ENCODE measurements at regions not wholly inside any gene's neighbourhood (a gene's known extent, or its start where the extent isn't known, plus 50 kb on each side); places are given as distances from the start of the nearest gene placed in this dataset.

GRCh38 chr1:233794863-233795262 lies 109.6 kb upstream of the SLC35F3 start:
- H3K4me1 Mint-ChIP-seq (ENCODE audit: low read depth, unreplicated experiment): no peaks in the 10 kb centered on the region
- H3K27me3 Mint-ChIP-seq (ENCODE audit: low read depth, unreplicated experiment): no peaks in the 10 kb centered on the region
- Histone ChIP-seq H3K4me3 (ENCODE audit: insufficient read depth, low read depth, low read length) (no peak overlapping the region), H3K9me3 (ENCODE audit: insufficient read depth, low read depth, low read length) (no peaks in the 10 kb centered on the region), H3K36me3 (ENCODE audit: insufficient read depth, low read length) (no peaks in the 10 kb centered on the region), H3K27ac (ENCODE audit: low read depth, low read length) (no peak overlapping the region), H3K4me1 (ENCODE audit: insufficient read depth, low read length) (no peaks in the 10 kb centered on the region), H3K4me2 (ENCODE audit: low read length) (no peak overlapping the region), H3K9ac (ENCODE audit: low read length) (no peak overlapping the region), H3K79me2 (ENCODE audit: insufficient read depth, low read length) (no peaks in the 10 kb centered on the region), H3K27me3 (ENCODE audit: insufficient read depth, low read length) (no peaks in the 10 kb centered on the region), H2AFZ (ENCODE audit: low read depth, low read length) (no peak overlapping the region), H4K20me1 (ENCODE audit: insufficient read depth, low read length) (no peaks in the 10 kb centered on the region)
- no peak for DNase-seq (ENCODE audit: low read depth)
- no peak overlapping the region for H3K4me3 Mint-ChIP-seq (ENCODE audit: unreplicated experiment)
- no peak overlapping the region for H3K27ac Mint-ChIP-seq (ENCODE audit: unreplicated experiment)
- H3K9me3 Mint-ChIP-seq (ENCODE audit: unreplicated experiment): peaks cover 7% of the 10 kb centered on the region
- FAIRE-seq: no peak
- TF ChIP-seq CTCF (IDR thresholded peaks at IDR 0.05; ENCODE audit: insufficient read depth, low read depth, low read length): no peak
- H3K36me3 Mint-ChIP-seq (ENCODE audit: low read depth, unreplicated experiment): peaks cover 2% of the 10 kb centered on the region

GRCh38 chr1:233796146-233796783 lies 108.2 kb upstream of the SLC35F3 start:
- H3K9me3 ChIP-seq (ENCODE audit: insufficient read depth, low read depth, low read length): no peaks in the 10 kb centered on the region
- no peaks in the 10 kb centered on the region for H3K4me1 ChIP-seq (ENCODE audit: insufficient read depth, low read length)
- Mint-ChIP-seq H3K4me3 (ENCODE audit: unreplicated experiment) (no peak overlapping the region), H3K27ac (ENCODE audit: unreplicated experiment) (no peak overlapping the region), H3K36me3 (ENCODE audit: low read depth, unreplicated experiment) (peaks cover 2% of the 10 kb centered on the region), H3K27me3 (ENCODE audit: low read depth, unreplicated experiment) (no peaks in the 10 kb centered on the region), H3K4me1 (ENCODE audit: low read depth, unreplicated experiment) (no peaks in the 10 kb centered on the region), H3K9me3 (ENCODE audit: unreplicated experiment) (peaks cover 7% of the 10 kb centered on the region)
- no peak for FAIRE-seq
- H3K27me3 ChIP-seq (ENCODE audit: insufficient read depth, low read length): no peaks in the 10 kb centered on the region
- no peak overlapping the region for H3K4me2 ChIP-seq (ENCODE audit: low read length)
- H3K4me3 ChIP-seq (ENCODE audit: insufficient read depth, low read depth, low read length): no peak overlapping the region
- no peak overlapping the region for H2AFZ ChIP-seq (ENCODE audit: low read depth, low read length)
- H3K36me3 ChIP-seq (ENCODE audit: insufficient read depth, low read length): no peaks in the 10 kb centered on the region
- DNase-seq (ENCODE audit: low read depth): no peak
- H4K20me1 ChIP-seq (ENCODE audit: insufficient read depth, low read length): no peaks in the 10 kb centered on the region
- TF ChIP-seq EZH2 (IDR thresholded peaks at IDR 0.05; ENCODE audit: insufficient read depth, low read length) (no peak), CTCF (IDR thresholded peaks at IDR 0.05; ENCODE audit: insufficient read depth, low read depth, low read length) (no peak)
- H3K79me2 ChIP-seq (ENCODE audit: insufficient read depth, low read length): no peaks in the 10 kb centered on the region
- H3K27ac ChIP-seq (ENCODE audit: low read depth, low read length): no peak overlapping the region
- H3K9ac ChIP-seq (ENCODE audit: low read length): no peak overlapping the region

GRCh38 chr1:233802611-233803010 lies 101.9 kb upstream of the SLC35F3 start:
- H3K36me3 Mint-ChIP-seq (ENCODE audit: low read depth, unreplicated experiment): peaks cover 2% of the 10 kb centered on the region

More at GRCh38 chr1:233802611-233803010, 101.9 kb upstream of the SLC35F3 start:
- no peak for DNase-seq (ENCODE audit: low read depth)
- H3K79me2 ChIP-seq (ENCODE audit: insufficient read depth, low read length): no peaks in the 10 kb centered on the region
- H3K4me1 ChIP-seq (ENCODE audit: insufficient read depth, low read length): no peaks in the 10 kb centered on the region
- H3K9ac ChIP-seq (ENCODE audit: low read length): no peak overlapping the region
- no peak overlapping the region for H3K27ac ChIP-seq (ENCODE audit: low read depth, low read length)
- H3K27ac Mint-ChIP-seq (ENCODE audit: unreplicated experiment): no peak overlapping the region
- H2AFZ ChIP-seq (ENCODE audit: low read depth, low read length): no peak overlapping the region
- no peak overlapping the region for H3K4me3 ChIP-seq (ENCODE audit: insufficient read depth, low read depth, low read length)
- H3K27me3 ChIP-seq (ENCODE audit: insufficient read depth, low read length): no peaks in the 10 kb centered on the region
- H3K4me2 ChIP-seq (ENCODE audit: low read length): no peak overlapping the region
- no peaks in the 10 kb centered on the region for H4K20me1 ChIP-seq (ENCODE audit: insufficient read depth, low read length)
- FAIRE-seq: no peak
- H3K9me3 ChIP-seq (ENCODE audit: insufficient read depth, low read depth, low read length): no peaks in the 10 kb centered on the region
- H3K36me3 ChIP-seq (ENCODE audit: insufficient read depth, low read length): no peaks in the 10 kb centered on the region
- H3K27me3 Mint-ChIP-seq (ENCODE audit: low read depth, unreplicated experiment): no peaks in the 10 kb centered on the region
- no peak overlapping the region for H3K4me3 Mint-ChIP-seq (ENCODE audit: unreplicated experiment)
- H3K9me3 Mint-ChIP-seq (ENCODE audit: unreplicated experiment): peaks cover 2% of the 10 kb centered on the region
- no peaks in the 10 kb centered on the region for H3K4me1 Mint-ChIP-seq (ENCODE audit: low read depth, unreplicated experiment)
- TF ChIP-seq EZH2 (IDR thresholded peaks at IDR 0.05; ENCODE audit: insufficient read depth, low read length) (no peak), CTCF (IDR thresholded peaks at IDR 0.05; ENCODE audit: insufficient read depth, low read depth, low read length) (no peak)
